Ovary (tissue), 1 donor: ENCODE measurements at regions not wholly inside any gene's neighbourhood (a gene's known extent, or its start where the extent isn't known, plus 50 kb on each side); places are given as distances from the start of the nearest gene placed in this dataset. TPM values are rescaled to one million over a fixed set of nuclear protein-coding genes. Genes with fewer than 3 reads are reported as not detected.

ENCODE experiments used
- small RNA-seq: library from RNA; depleted of rRNA; stranded (forward); fragments of <200 nt; gene quantifications from one replicate; pipeline ENCODE3, GENCODE V24; 2016

Small RNA genes in the stretch of these regions (small RNA-seq; reads per million reads assigned to genes)
- not detected for gene AC018692.3
- gene RF00003 = not detected
- gene RF00156 = not detected
- gene RN7SL52P = not detected
